GM18502 (cell line): ENCODE measurements at regions not wholly inside any gene's neighbourhood (a gene's known extent, or its start where the extent isn't known, plus 50 kb on each side); places are given as distances from the start of the nearest gene placed in this dataset.
"Not testable (repeated sequence)": the region's sequence is repeated elsewhere in the genome, so short reads cannot be mapped to it uniquely, and the experiment has no call there.

Experiments used
- ATAC-seq: cut with Tn5 transposase; IDR thresholded peaks from one replicate; pipeline ENCODE4 v1.9.1; 2021; ENCODE audit warnings: mild to moderate bottlenecking; ENCODE audit not compliant: unreplicated experiment, poor library complexity

- no peak for ATAC-seq
Measured at GRCh38 chr5:158458086-158458485, 599.1 kb upstream of the CLINT1 start.

- no peak for ATAC-seq
Measured at GRCh38 chr5:158456756-158457155, 597.8 kb upstream of the CLINT1 start.

- no peak for ATAC-seq
Measured at GRCh38 chr5:158456241-158456640, 597.3 kb upstream of the CLINT1 start.

GRCh38 chr5:158451993-158452672 lies 593.2 kb upstream of the CLINT1 start:
- ATAC-seq = no peak

- ATAC-seq = no peak
Measured at GRCh38 chr5:158451203-158451992, 592.5 kb upstream of the CLINT1 start.

- ATAC-seq = no peak
Measured at GRCh38 chr5:158450751-158451171, 591.8 kb upstream of the CLINT1 start.

- ATAC-seq = not testable (repeated sequence)
Measured at GRCh38 chr5:158446761-158447160, 587.8 kb upstream of the CLINT1 start.

- not testable (repeated sequence) for ATAC-seq
Measured at GRCh38 chr5:158439204-158439603, 580.3 kb upstream of the CLINT1 start.

GRCh38 chr5:158436271-158437065 lies 577.5 kb upstream of the CLINT1 start:
- ATAC-seq = no peak

- ATAC-seq = peak; percentile 85
Measured at GRCh38 chr5:158435161-158435616, 576.2 kb upstream of the CLINT1 start.

GRCh38 chr5:158434749-158435148 lies 575.8 kb upstream of the CLINT1 start:
- ATAC-seq = peak; percentile 9

GRCh38 chr5:158433634-158434033 lies 574.7 kb upstream of the CLINT1 start:
- no peak for ATAC-seq

- no peak for ATAC-seq
Measured at GRCh38 chr5:158431369-158432029, 572.6 kb upstream of the CLINT1 start.

- ATAC-seq = no peak
Measured at GRCh38 chr5:158430798-158431167, 571.8 kb upstream of the CLINT1 start.

GRCh38 chr5:158430166-158430797 lies 571.3 kb upstream of the CLINT1 start:
- ATAC-seq = peak; percentile 39

- no peak for ATAC-seq
Measured at GRCh38 chr5:158429564-158429963, 570.6 kb upstream of the CLINT1 start.

- ATAC-seq = no peak
Measured at GRCh38 chr5:158423623-158424200, 564.8 kb upstream of the CLINT1 start.

GRCh38 chr5:158422653-158423515 lies 563.9 kb upstream of the CLINT1 start:
- ATAC-seq = no peak

GRCh38 chr5:158421319-158421718 lies 562.4 kb upstream of the CLINT1 start:
- ATAC-seq = no peak
